ENCODE measurements at regions not wholly inside any gene's neighbourhood (a gene's known extent, or its start where the extent isn't known, plus 50 kb on each side); places are given as distances from the start of the nearest gene placed in this dataset.

GRCh38 chr4:32147446-32148085 is 1427.4 kb downstream of the PCDH7 start:
- TF ChIP-seq CTCF (IDR thresholded peaks at IDR 0.05) (no peak), TCF7L2 (IDR thresholded peaks at IDR 0.05; ENCODE audit: low read depth, low read length) (no peak), POLR2AphosphoS5 (IDR thresholded peaks at IDR 0.05; ENCODE audit: low read depth, low read length) (no peak), REST (IDR thresholded peaks at IDR 0.05; ENCODE audit: insufficient read depth in 1 of 2, low read depth in 2 of 2, low read length in 1 of 2) (no peak)

Measured in Panc1 (cell line).